ENCODE measurements at regions not wholly inside any gene's neighbourhood (a gene's known extent, or its start where the extent isn't known, plus 50 kb on each side); places are given as distances from the start of the nearest gene placed in this dataset.
A peak's percentile ranks its signal among the peaks of the same experiment; 100 is the strongest.

GRCh38 chr3:31002730-31003129, 108.3 kb upstream of the GADL1 start:
- Histone ChIP-seq H3K36me3 (replicated peaks; ENCODE audit: insufficient read depth, low read depth) (no peaks in the 10 kb centered on the region), H3K4me2 (no peak overlapping the region), H3K27ac (no peak overlapping the region), H3K79me2 (no peaks in the 10 kb centered on the region), H3K9me2 (replicated peaks; ENCODE audit: insufficient read depth) (no peaks in the 10 kb centered on the region), H3K9me3 (ENCODE audit: low read depth) (no peaks in the 10 kb centered on the region), H2AFZ (no peak overlapping the region), H3K4me1 (ENCODE audit: insufficient read depth) (no peaks in the 10 kb centered on the region), H3K27me3 (no peaks in the 10 kb centered on the region), H4K20me1 (ENCODE audit: insufficient read depth, poor library complexity, severe bottlenecking) (no peaks in the 10 kb centered on the region), H3K4me3 (no peak overlapping the region)
- no peak for DNase-seq (ENCODE audit: low spot score)
- TF ChIP-seq EZH2 (IDR thresholded peaks at IDR 0.05; ENCODE audit: borderline replicate concordance) = no peak
- no peak for TF ChIP-seq CTCF (IDR thresholded peaks at IDR 0.05; ENCODE audit: poor library complexity)
- TF ChIP-seq EZH2phosphoT487 (IDR thresholded peaks at IDR 0.05; ENCODE audit: low read depth, severe bottlenecking, unreplicated experiment) = no peak
- WGBS (ENCODE audit: low lambda C conversion rate, missing lambda C conversion rate) = 92% methylated on average over 3 of the region's 3 CpGs

- H3K9me2 ChIP-seq (replicated peaks; ENCODE audit: insufficient read depth) = no peaks in the 10 kb centered on the region
- peak; percentile 12 for DNase-seq (ENCODE audit: low spot score)
- H3K79me2 ChIP-seq = no peaks in the 10 kb centered on the region
- H3K4me3 ChIP-seq = no peak overlapping the region
- no peaks in the 10 kb centered on the region for H4K20me1 ChIP-seq (ENCODE audit: insufficient read depth, poor library complexity, severe bottlenecking)
- no peaks in the 10 kb centered on the region for H3K9me3 ChIP-seq (ENCODE audit: low read depth)
- TF ChIP-seq EZH2 (IDR thresholded peaks at IDR 0.05; ENCODE audit: borderline replicate concordance) = no peak
- no peak for TF ChIP-seq EZH2phosphoT487 (IDR thresholded peaks at IDR 0.05; ENCODE audit: low read depth, severe bottlenecking, unreplicated experiment)
- no peak for TF ChIP-seq CTCF (IDR thresholded peaks at IDR 0.05; ENCODE audit: poor library complexity)
- no peaks in the 10 kb centered on the region for H3K27me3 ChIP-seq
- H3K4me2 ChIP-seq = no peak overlapping the region
- H3K4me1 ChIP-seq (ENCODE audit: insufficient read depth) = no peaks in the 10 kb centered on the region
- WGBS (ENCODE audit: low lambda C conversion rate, missing lambda C conversion rate) = 65% methylated on average over 3 of the region's 3 CpGs
- H2AFZ ChIP-seq = no peak overlapping the region
- H3K36me3 ChIP-seq (replicated peaks; ENCODE audit: insufficient read depth, low read depth) = no peaks in the 10 kb centered on the region
- no peak overlapping the region for H3K27ac ChIP-seq
Observed at GRCh38 chr3:31004025-31004678, 109.7 kb upstream of the GADL1 start.

- Histone ChIP-seq H4K20me1 (ENCODE audit: insufficient read depth, poor library complexity, severe bottlenecking) (no peaks in the 10 kb centered on the region), H3K9me2 (replicated peaks; ENCODE audit: insufficient read depth) (no peaks in the 10 kb centered on the region), H2AFZ (no peak overlapping the region), H3K27ac (no peak overlapping the region), H3K4me3 (no peak overlapping the region), H3K79me2 (no peaks in the 10 kb centered on the region), H3K27me3 (no peaks in the 10 kb centered on the region), H3K4me2 (no peak overlapping the region), H3K4me1 (ENCODE audit: insufficient read depth) (no peaks in the 10 kb centered on the region), H3K9me3 (ENCODE audit: low read depth) (no peaks in the 10 kb centered on the region), H3K36me3 (replicated peaks; ENCODE audit: insufficient read depth, low read depth) (no peaks in the 10 kb centered on the region)
- TF ChIP-seq EZH2 (IDR thresholded peaks at IDR 0.05; ENCODE audit: borderline replicate concordance) (no peak), EZH2phosphoT487 (IDR thresholded peaks at IDR 0.05; ENCODE audit: low read depth, severe bottlenecking, unreplicated experiment) (no peak), CTCF (IDR thresholded peaks at IDR 0.05; ENCODE audit: poor library complexity) (no peak)
- DNase-seq (ENCODE audit: low spot score) = no peak
Observed at GRCh38 chr3:31008994-31009393, 114.5 kb upstream of the GADL1 start.

- Histone ChIP-seq H3K27ac (no peak overlapping the region), H3K9me2 (replicated peaks; ENCODE audit: insufficient read depth) (no peaks in the 10 kb centered on the region), H2AFZ (no peak overlapping the region), H3K4me2 (no peak overlapping the region), H4K20me1 (ENCODE audit: insufficient read depth, poor library complexity, severe bottlenecking) (no peaks in the 10 kb centered on the region), H3K4me1 (ENCODE audit: insufficient read depth) (no peaks in the 10 kb centered on the region), H3K27me3 (no peaks in the 10 kb centered on the region), H3K36me3 (replicated peaks; ENCODE audit: insufficient read depth, low read depth) (no peaks in the 10 kb centered on the region), H3K79me2 (no peaks in the 10 kb centered on the region), H3K9me3 (ENCODE audit: low read depth) (no peaks in the 10 kb centered on the region), H3K4me3 (no peak overlapping the region)
- DNase-seq (ENCODE audit: low spot score) = no peak
- TF ChIP-seq CTCF (IDR thresholded peaks at IDR 0.05; ENCODE audit: poor library complexity) (no peak), EZH2 (IDR thresholded peaks at IDR 0.05; ENCODE audit: borderline replicate concordance) (no peak), EZH2phosphoT487 (IDR thresholded peaks at IDR 0.05; ENCODE audit: low read depth, severe bottlenecking, unreplicated experiment) (no peak)
Observed at GRCh38 chr3:31009881-31010280, 115.4 kb upstream of the GADL1 start.
